GM23248 (cell line): ENCODE measurements at regions not wholly inside any gene's neighbourhood (a gene's known extent, or its start where the extent isn't known, plus 50 kb on each side); places are given as distances from the start of the nearest gene placed in this dataset.

Experiments used
- EZH2 ChIP-seq: fragments of 200-600 bp; sonication (generic); IDR thresholded peaks from 2 replicates; pipeline ENCODE4 v1.6.1; 2018; ENCODE audit warnings: antibody characterized with exemption, mild to moderate bottlenecking; ENCODE audit not compliant: insufficient read depth, poor library complexity, severe bottlenecking
- EZH2phosphoT487 ChIP-seq: fragments of 200-600 bp; sonication (generic); IDR thresholded peaks from 2 replicates; pipeline ENCODE4 v1.6.1; 2018; ENCODE audit warnings: antibody characterized with exemption, moderate library complexity, mild to moderate bottlenecking, low read depth; ENCODE audit not compliant: insufficient read depth

DNA sequence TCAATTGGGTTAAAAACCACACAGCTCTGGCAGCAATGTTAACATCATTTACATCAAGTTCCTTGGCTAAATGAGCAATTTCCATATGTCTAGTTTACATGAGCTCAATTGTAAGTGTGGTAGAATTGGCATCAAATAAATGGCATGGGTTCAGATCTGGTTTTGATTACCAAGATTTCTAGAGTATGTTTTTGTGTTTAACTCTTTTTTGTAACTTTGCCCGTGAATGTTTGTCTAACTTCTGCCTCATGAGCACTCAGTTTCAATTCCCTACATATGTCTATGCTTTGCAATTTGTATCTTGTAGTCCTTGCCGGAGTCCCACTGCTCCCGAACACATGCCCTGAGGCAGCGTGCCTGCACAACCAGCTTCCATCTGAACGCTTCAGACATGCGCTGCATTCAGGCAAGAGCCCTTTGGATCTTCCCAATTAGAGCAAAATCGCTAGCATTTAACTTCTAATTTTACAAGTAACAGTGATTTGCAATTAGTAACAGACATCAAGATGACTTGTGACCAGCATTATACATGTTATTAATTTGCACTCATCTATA is 644.4 kb downstream of the TRIML1 start:
- no peak for TF ChIP-seq EZH2
- no peak for TF ChIP-seq EZH2phosphoT487
